OCI-M2 (cell line): ENCODE measurements at regions not wholly inside any gene's neighbourhood (a gene's known extent, or its start where the extent isn't known, plus 50 kb on each side); places are given as distances from the start of the nearest gene placed in this dataset.
"Not testable (repeated sequence)": the region's sequence is repeated elsewhere in the genome, so short reads cannot be mapped to it uniquely, and the experiment has no call there.

Experiments
- DNase-seq: peaks from one replicate; lab custom pipeline; 2025; ENCODE audit not compliant: unreplicated experiment; lab: John Stamatoyannopoulos, UW

DNA sequence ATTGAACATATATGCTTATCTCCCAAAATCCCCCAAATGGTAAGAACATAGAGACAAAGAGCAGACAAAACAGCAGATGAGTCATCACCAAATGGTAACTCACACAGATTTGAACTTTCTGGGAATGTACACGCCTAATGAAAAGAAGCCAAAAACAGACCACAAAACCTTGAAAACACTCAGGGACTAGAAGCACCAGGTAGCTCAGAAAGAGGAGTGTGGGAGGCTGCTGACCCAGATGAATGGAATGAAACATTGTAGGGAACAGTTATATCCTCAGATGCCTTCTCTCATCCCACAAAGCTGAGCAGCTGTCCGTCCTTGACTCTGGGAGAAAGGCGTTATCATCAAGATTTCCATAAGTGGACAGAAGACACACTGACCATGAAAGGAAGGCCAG lies 307.0 kb upstream of the USP25 start:
- no peak for DNase-seq

DNA sequence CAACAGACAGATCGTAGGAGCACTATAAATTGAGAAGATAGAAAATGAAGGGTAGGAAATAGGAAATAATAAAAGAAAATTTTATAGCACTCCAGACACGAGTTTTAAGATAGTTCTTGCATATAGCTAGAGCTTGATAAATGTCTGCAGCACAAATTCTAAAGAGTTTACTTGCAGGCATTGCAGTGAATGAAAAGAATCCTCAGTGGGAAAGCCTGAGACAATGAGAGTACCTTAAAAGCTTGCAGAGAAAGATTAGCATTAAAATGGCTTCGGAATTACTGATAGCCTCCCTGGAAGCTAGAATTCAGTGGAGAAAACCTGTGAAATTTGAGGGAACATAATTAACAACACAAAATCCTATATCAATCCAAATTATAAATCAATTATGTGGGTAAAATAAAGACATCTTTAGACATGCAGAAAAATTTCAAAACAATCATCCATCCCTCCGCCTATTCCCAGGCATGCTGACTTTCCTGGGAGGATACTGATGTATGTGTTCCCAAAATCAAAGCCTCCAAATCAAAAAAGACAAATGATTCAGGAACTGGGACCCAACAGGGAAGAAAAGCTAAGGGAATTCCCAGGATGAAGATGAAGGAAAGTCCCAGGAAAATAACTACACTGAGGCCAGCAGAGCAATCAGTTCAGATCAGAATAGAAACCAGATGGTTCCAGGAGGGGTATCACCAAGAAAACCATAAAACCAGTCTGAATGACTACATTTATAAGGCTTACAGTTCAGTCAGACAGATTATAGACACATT lies 305.9 kb upstream of the USP25 start:
- DNase-seq = no peak

DNA sequence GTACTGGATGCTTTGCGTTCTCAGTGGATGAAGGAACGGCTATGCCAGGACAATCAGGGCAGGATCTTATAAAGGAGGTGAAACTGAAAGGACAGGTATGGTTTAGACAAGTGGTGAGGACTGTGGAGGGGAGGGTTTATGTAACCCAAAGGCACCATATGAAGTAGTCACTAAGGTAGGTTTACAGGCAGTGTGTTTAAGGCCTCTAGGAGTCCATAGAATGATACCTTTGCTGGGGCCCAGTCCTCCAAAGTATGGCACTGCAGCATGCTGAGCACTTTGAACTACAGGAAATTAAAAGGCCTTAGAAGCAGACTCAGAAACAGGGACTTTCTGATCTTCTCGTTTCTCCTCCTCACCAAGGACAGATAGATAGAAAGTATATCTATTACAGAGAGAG lies 304.7 kb upstream of the USP25 start:
- no peak for DNase-seq

DNA sequence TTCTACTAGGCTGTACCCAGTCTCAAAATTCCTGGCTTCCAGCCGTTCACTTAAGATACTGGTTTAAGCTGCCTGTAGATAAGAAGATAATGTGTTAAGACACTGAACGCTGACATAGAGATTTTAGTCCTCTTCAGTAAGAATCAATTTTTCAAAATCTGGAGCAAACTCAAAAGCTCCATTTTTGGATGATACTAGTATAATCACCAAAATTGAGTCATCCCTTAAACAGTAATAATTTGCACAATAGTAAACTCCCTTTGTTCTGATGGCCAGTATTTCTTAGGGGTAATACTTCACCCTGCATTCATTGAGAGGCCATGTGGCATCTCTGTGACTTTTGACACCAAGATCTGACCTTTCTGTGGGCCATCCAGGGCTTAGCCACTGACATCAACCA lies 299.8 kb upstream of the USP25 start:
- no peak for DNase-seq

DNA sequence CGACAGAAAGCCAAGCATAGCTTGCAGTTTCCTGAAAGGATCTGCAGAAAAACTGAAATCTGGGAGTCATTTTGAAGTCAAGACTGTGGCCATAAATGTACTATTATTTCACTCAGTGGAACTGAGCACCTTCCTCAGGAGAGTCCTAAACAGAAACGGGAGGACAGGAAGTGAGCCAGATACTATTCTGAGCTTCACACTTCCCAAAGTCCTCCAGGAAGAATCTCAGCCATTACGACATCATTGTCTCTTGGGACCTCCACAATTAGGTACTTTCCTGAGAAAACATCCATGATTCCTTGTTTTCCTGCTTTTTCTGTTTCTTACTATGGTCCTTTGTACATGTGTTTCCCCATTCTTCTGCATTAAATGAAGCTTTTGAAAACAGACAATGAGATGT lies 299.2 kb upstream of the USP25 start:
- DNase-seq = no peak

DNA sequence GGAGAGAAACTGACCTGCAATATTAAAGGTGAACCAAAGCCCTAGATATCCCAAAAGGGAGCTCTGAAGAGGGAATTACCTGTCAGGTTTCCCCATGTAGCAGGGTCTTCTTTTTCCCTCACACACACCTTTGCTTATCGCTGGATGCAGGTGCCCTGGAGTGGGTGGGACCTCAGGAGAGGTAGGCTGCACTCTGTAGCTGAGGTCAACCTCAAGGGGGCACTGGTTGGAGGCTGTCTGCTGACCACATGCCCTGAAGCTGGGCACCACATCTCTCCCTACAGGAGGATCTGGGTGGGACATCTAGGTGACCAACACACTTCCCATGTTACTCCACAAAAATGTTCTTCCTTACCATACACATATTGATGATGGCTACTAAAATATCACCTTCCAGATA lies 298.7 kb upstream of the USP25 start:
- no peak for DNase-seq

DNA sequence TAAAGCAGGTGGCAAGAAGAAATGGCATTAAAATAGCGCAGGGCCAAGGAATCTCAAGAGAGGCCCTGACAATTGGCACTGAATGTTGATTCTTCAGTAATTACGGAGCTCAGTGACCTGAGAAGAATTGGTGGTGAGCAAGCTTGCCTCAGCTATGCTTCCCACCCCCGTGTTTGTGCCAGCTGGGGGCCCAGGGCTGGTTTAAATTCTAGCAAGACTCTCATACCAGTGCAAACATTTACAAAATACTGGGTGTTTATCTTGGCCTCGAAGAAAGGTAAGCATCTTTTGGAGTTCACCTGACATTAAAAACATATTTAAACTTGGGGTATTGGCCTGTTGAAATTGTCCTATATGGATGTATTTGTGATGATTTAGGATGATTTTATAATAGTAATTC lies 296.7 kb upstream of the USP25 start:
- DNase-seq = no peak

DNA sequence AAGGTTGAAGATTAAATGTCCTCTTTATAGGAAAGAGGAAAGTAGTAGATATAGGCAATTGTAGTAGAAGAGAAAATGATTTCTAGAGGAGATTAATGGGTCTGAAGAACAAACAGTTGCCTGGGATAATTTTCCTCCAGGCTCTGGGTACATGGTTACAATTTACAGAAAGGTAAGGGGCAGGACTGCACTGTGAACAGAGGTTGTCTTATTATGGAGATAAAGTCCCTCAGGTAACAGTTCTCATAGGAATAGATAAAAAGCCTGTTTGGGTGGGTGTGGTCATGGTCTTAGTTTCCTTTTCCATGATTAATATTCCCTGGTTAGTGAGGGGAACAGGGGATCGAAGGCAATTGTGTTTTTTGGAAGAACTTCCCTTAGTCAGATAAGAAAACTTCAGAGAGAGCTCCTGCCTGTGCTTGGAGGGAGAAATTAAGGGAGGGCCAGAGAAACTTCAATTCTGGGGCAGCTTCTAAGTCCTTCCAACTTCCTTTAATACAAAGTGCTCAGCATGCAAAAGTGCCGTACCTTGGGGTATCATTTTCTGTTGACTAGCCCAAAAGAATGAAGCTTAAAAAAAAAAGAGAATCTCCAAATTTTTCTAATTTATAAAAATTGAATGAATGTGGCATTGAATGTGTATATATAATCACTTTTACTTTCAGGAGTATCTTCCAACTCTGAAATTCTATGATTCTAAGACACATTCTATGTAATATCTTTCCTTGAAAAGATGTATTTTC lies 295.4 kb upstream of the USP25 start:
- no peak for DNase-seq

DNA sequence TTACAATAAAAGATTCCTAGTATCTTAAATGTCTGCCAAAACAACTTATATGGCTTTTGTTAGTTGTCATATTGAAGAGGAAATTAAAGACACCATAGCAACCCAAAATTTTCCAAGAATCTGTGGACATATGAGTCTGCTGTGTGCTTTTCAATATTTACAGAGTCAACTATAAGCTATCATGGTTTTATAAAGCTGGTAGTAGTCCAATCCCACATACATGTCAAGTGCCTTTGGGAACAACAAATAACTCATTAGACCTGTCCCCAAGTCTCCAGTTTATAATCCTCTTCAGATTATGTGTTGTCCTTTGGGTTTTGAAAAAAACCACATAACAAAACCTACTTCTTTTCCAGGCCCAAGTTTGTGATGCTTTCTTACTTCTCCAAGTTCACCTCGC lies 293.8 kb upstream of the USP25 start:
- no peak for DNase-seq

DNA sequence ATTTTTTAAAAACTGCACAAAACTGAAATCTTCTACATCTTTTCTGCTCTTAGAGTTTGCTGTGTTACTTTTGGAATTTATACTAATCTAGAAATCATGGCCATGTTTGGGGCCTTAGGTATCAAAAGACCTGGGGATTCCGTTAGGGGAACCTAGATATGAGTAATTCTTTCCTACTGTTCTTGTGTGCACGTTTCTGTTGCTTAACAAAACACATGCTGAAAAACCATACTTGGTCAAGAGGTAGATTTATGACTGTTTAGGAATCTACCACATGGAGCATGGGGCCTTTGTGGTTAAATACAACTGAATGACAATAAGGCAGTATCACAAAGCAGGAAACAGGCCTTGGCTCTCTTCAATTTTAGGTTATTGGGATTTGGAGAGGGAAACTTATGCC lies 291.9 kb upstream of the USP25 start:
- no peak for DNase-seq

DNA sequence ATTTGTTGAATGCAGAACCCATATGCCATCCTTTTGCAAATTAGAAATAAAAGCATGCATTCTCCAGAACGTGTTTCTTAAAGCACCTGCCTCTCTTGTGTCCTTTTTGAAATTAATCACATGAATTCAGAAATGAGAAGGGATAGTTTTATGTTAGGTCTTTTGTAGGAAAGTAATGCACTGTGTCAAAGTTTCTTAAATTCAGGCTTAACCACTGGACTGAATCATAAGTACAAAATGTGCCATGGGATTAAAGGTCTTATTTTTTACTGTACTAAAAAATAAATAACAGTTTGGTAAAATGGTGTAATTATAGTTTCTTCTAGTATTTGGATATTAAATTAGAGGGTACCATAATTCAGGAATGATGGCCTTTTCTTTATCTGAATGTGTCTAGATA lies 290.1 kb upstream of the USP25 start:
- no peak for DNase-seq

DNA sequence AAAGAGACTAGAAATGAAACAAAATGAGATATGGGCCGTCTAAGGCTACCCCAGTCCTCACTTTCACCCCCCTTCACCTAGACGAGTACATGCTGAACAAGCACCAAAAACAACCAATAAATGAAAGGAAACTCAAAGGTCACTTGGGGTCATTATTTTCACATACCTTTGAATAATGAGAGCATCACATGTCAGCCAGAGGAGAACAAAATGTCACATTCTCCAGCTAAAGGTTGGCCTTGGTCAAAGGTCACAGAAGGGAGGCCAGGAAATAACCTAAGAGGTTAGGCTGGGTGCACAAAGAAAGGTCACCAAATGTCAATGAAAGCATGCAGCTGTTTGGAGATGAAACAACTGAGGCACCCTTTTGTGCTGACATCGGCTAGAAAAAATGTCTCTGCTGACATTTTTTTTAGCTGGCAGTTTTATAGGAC lies 288.7 kb upstream of the USP25 start:
- no peak for DNase-seq

DNA sequence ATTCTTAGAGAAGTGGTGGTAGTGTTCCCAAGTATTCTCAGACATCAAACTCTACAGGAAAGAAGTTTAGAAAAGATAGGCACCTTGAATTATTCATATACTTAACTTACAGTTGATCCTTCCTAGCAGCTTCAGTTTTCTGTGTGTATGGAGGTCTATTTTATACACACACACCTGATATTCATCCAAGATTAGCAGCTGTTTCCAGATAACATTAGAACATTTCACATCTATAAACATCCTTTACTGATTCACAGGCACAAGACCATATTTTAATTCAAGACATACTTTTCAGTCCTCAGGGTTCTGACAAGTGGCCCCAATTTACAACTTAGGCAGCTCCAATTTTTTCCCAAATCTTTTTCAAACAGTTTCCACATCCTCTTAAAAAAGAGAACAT lies 287.8 kb upstream of the USP25 start:
- DNase-seq = no peak

DNA sequence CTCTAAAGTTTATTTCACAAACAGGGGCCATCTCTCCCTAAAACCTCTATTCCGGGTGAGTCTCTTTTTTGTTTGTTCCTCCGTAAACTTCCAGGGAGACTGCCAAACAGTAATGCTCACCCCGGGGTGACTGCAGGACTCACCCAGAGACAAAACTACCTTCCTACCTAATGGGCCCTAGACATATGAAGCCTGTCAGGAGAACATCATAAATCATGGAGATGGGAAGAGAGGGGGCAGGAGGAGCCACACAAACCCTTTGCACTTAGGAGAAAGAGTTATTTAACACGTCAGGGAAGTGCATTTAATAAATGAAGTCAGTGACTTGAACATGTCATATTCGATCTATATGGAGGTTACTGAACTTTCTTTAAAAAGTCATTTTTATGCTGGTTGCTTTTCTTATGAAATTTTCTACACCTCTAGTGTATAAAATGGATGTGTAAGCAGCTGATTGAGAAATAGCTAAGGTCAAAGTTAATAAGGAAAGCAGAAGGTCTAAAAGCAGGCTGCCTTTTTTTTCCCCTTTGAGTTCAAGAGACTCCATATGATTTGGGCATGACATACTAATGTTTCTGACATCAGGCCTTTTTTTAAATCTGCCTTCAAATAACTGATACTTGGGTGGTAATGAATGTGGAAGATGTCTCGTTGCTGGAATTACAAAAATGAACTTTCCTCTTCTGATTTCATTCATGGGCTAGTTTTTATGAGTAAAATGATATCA lies 286.9 kb upstream of the USP25 start:
- DNase-seq = no peak

DNA sequence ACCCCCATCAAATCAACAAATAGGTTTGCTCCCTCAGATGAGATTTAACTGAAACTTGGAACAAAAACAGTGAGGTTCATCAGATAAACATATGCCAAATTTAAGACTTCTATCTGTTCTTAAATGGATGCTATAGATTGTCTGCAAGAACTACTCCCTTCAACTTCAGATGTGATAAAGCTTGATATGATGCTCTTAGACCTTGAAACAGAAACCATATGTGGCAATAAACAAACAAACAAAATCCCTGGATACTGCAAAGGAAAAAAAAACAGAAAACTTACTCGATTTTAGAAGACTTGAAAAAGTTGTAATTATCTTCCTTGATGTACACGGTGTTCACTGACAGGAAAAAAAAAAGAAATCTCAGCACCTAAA lies 286.1 kb upstream of the USP25 start:
- no peak for DNase-seq

DNA sequence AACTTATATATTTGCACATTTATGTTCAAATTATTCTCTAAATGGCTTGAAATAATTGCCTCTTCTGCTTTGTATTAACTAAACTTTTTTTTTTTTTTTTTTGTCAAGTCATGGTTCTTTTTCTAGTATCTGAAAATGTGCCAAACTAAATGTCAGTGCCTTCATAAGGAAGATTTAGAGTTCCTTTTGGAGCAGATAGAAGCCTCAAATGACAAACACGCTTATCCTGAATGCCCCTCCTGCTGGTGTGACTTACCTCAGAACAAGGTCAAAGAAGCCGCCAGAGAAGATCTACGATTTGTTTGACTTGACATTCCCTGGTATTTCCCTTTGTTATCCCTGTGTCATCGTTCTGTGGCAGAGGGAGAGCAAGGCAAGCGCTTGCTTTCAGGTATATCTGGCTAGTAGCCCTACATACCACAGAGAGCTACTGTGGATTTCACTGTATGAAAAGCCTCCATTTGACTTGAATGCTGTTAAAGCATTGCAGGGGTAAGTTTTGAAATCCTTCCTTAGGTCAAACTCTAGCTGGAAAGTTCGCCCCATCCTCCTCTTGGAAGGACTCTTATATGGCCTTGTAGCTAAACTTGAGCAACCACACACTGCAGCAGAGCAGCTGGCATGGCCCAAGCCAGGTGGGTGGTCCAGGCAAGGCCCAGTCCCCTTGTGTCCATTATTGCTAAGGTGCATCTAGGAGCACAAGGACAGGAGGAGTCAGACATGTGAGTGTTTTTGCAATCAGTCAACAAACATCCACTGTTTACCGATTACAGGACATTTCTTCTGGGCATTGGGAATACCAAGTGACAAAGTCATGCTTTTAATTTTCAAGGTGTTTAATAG lies 285.4 kb upstream of the USP25 start:
- DNase-seq = no peak

DNA sequence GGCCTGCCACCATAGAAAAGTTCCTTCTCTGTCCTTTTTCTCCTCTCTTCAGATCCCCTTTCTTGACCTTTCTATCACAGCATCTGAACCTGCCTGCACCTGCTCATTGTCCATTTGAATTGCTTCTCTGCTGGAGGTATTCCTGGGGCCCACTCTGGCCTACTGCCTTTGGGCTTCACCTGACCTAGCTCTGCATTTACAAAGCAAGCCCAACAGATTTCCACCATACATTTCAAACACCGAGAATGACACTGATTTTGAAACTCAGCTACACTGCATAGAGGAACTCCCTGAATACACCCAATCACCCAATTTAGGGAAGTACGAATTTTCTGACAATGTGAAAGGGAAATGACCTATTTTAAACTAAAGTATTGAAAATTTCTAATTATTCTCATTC lies 284.5 kb upstream of the USP25 start:
- DNase-seq = no peak

DNA sequence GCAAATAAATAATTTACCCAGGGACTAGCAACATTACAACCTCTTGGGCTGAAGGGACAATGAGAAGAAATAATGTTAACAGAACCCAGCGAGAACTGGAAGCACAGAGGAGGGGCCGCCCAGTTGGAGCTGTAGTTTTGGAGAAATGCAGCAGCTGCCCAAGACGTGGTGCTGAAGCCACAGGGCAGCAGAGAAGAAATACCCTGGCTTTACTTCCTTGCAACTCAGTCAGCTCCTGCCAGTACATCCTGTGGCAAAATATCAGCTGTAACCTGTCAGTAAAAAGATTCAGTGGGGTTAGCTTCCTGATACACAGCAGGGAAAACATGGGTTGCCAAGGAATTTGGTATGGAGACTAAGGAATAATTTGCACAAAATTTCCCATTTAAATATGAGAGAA lies 283.6 kb upstream of the USP25 start:
- no peak for DNase-seq

DNA sequence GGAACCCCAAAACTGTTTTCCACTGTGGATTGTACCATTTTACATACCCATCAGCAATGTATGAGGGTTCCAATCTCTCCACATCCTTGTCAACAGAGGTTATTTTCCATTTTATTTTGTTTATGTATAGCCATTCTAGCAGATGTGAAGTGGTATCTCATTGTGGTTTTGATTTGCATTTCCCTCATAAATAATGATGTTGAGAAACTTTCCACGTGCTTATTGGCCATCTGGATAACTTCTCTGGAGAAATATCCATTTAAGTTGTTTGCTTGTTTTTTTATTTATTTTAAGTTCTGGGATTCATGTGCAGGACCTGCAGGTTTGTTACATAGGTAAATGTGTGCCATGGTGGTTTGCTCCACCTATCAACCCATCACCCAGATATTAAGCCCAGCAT lies 280.2 kb upstream of the USP25 start:
- no peak for DNase-seq

DNA sequence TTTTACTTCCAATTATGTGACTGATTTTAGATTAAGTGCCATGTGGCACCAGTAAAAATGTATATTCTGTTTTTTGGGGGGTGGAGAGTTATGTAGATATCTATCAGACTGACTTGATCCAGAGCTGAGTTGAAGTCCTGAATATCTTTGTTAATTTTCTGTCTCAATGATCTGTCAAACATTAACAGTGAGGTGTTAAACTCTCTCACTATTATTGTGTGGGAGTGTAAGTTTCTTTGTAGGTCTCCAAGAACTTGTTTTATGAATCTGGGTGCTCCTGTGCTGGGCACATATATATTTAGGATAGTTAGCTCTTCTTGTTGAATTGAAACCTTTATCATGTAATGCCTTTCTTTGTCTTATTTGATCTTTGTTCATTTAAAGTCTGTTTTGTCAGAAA lies 276.5 kb upstream of the USP25 start:
- no peak for DNase-seq

DNA sequence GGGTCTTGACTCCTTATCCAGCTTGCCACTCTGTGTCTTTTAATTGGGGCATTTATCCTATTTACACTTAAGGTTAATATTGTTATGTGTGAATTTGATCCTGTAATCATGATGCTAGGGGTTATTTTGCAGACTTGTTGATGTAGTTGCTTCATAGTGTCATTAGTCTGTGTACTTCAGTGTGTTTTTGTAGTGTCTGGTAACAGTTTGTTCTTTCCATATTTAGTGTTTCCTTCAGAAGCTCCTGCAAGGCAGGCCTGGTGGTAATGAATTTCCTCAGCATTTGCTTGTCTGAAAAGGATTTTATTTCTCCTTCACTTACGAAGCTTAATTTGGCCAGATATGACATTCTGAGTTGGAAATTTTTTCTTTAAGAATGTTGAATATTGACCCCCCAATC lies 276.0 kb upstream of the USP25 start:
- DNase-seq = not testable (repeated sequence)
